Peyer's patch (tissue), 4 donors: ENCODE measurements at regions not wholly inside any gene's neighbourhood (a gene's known extent, or its start where the extent isn't known, plus 50 kb on each side); places are given as distances from the start of the nearest gene placed in this dataset.

ENCODE experiments used
- DNase-seq, 3 donors: peaks; one replicate each; pipeline ENCODE4 v3.0.0-alpha.2; 2017 to 2019
- H3K27ac ChIP-seq, 4 donors: fragments of 200-600 bp; sonication (generic); one replicate each; pipeline ENCODE4 v1.5.1; 2016 to 2019
- H3K27me3 ChIP-seq, 2 donors: fragments of 200-600 bp; sonication (generic); one replicate each; pipeline ENCODE4 v1.5.1; 2019
- H3K36me3 ChIP-seq, 3 donors: fragments of 200-600 bp; sonication (generic); one replicate each; pipeline ENCODE4 v1.5.1; 2016 to 2019
- H3K4me1 ChIP-seq, 4 donors: fragments of 200-600 bp; sonication (generic); one replicate each; pipeline ENCODE4 v1.5.1; 2016 to 2019
- H3K4me3 ChIP-seq, 4 donors: fragments of 200-600 bp; sonication (generic); 1 replicate in 3 of 4; 2 replicates in 1 of 4; pipeline ENCODE4 v1.5.1; 2016 to 2019; ENCODE audit warnings: mild to moderate bottlenecking in 1 of 4
- H3K9me3 ChIP-seq, 4 donors: fragments of 200-600 bp; sonication (generic); one replicate each; pipeline ENCODE4 v1.5.1; 2016 to 2019; ENCODE audit warnings: mild to moderate bottlenecking in 1 of 4
- CTCF ChIP-seq, 6 experiments: fragments of 450-650 bp in 4 of 6; fragments of 200-600 bp in 2 of 6; sonication (generic) in 1 of 6; IDR thresholded peaks; one replicate each; pipeline ENCODE4 v1.5.1; 2017 to 2019; ENCODE audit warnings: antibody characterized with exemption in 6 of 6, mild to moderate bottlenecking in 3 of 6, moderate library complexity in 1 of 6
- POLR2A ChIP-seq, 2 donors: fragments of 450-650 bp; IDR thresholded peaks; one replicate each; pipeline ENCODE4 v1.5.1; 2017; ENCODE audit warnings: antibody characterized with exemption in 2 of 2, mild to moderate bottlenecking in 2 of 2, moderate library complexity in 2 of 2

DNA sequence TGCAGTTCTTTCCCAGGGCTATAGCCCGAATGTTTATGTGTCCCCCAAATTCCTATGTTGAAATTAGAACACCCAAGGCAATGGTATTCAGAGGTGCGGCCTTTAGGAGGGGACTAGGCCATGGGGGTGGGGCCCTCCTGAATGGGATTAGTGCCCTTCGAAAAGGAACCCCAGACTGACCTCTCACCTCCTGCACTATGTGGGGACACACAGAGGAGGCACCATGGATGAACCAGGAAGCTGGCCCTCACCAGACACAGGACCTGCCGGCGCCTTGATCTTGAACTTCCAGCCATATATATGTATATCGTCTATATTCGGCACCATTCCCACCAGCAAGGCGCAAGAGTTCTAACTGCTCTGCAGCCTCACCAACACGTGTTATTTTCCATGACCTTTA is 101.5 kb upstream of the BHLHE23 start:
- Histone ChIP-seq H3K4me1 (no peaks in the 10 kb centered on the region), H3K4me3 (no peak overlapping the region), H3K27ac (no peak overlapping the region), H3K9me3 (no peaks in the 10 kb centered on the region), H3K27me3 (no peaks in the 10 kb centered on the region), H3K36me3 (no peaks in the 10 kb centered on the region)
- no peak for DNase-seq
- TF ChIP-seq CTCF (IDR thresholded peaks at IDR 0.05) (no peak), POLR2A (IDR thresholded peaks at IDR 0.05) (no peak)

- peaks cover 0 to 3% (median under 1%) of the 10 kb centered on the region in 4 donors for H3K4me1 ChIP-seq
These were observed 100.9 kb upstream of the BHLHE23 start for GRCh38 chr20:63107449-63108200.

GRCh38 chr20:63106765-63107448 is 100.1 kb upstream of the BHLHE23 start:
- Histone ChIP-seq H3K9me3 (no peaks in the 10 kb centered on the region), H3K4me1 (peaks cover 0 to 7% (median 3%) of the 10 kb centered on the region in 4 donors), H3K4me3 (no peak overlapping the region), H3K27ac (no peak overlapping the region), H3K27me3 (no peaks in the 10 kb centered on the region), H3K36me3 (no peaks in the 10 kb centered on the region)
- TF ChIP-seq POLR2A (IDR thresholded peaks at IDR 0.05) (no peak), CTCF (IDR thresholded peaks at IDR 0.05) (no peak)
- no peak for DNase-seq

More at GRCh38 chr20:63107449-63108200, 100.9 kb upstream of the BHLHE23 start:
- Histone ChIP-seq H3K9me3 (no peaks in the 10 kb centered on the region), H3K4me3 (no peak overlapping the region), H3K27ac (no peak overlapping the region), H3K27me3 (no peaks in the 10 kb centered on the region), H3K36me3 (no peaks in the 10 kb centered on the region)
- DNase-seq = no peak
- TF ChIP-seq POLR2A (IDR thresholded peaks at IDR 0.05) (no peak), CTCF (IDR thresholded peaks at IDR 0.05) (no peak)

DNA sequence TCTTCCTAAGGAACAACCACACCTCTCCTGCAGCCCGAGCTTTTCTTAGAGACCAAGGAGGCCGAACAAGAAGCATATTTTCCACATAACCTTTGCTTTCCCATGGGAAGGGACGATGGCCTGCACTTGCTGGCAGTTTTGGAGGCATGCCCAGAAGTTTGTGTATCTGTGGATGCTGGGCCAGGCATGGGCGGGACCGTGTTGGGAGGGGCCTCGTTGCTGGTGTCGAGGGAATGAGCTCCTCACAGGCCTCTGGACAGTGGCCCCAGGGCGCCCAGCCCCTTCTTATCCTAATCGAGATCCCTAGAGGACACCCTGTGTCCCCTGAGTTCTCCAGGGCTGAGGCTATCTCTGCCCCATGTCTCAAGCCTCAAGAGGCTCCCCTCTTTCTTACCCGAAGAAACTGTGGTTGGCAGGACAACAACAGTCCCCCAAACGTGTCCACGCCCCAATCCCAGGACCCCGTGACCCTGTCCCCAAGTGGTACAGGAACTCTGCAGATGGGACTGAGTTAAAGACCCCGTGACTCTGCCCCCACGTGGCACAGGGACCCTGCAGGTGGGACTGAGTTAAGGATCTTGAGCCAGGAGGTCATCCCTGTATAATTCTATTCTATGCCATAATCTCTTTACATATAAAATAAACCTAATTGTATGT is 99.5 kb upstream of the BHLHE23 start:
- no peak for TF ChIP-seq CTCF (IDR thresholded peaks at IDR 0.05)
- TF ChIP-seq POLR2A (IDR thresholded peaks at IDR 0.05) = no peak
- DNase-seq = no peak
- Histone ChIP-seq H3K27me3 (no peaks in the 10 kb centered on the region), H3K4me3 (no peak overlapping the region), H3K27ac (no peak overlapping the region), H3K9me3 (no peaks in the 10 kb centered on the region), H3K4me1 (peaks cover 0 to 7% (median 3%) of the 10 kb centered on the region in 4 donors), H3K36me3 (no peaks in the 10 kb centered on the region)

GRCh38 chr20:63105211-63106107 is 98.7 kb upstream of the BHLHE23 start:
- no peak for DNase-seq
- Histone ChIP-seq H3K27ac (no peak overlapping the region), H3K27me3 (no peaks in the 10 kb centered on the region), H3K4me1 (peaks cover 0 to 7% (median 3%) of the 10 kb centered on the region in 4 donors), H3K36me3 (no peaks in the 10 kb centered on the region), H3K4me3 (no peak overlapping the region), H3K9me3 (no peaks in the 10 kb centered on the region)
- no peak for TF ChIP-seq CTCF (IDR thresholded peaks at IDR 0.05)
- no peak for TF ChIP-seq POLR2A (IDR thresholded peaks at IDR 0.05)
